ENCODE measurements at regions not wholly inside any gene's neighbourhood (a gene's known extent, or its start where the extent isn't known, plus 50 kb on each side); places are given as distances from the start of the nearest gene placed in this dataset.

GRCh38 chr6:164321297-164321696 is 906.8 kb downstream of the QKI start:
- Histone ChIP-seq H2BK120ac (ENCODE audit: low read depth, low read length) (no peak overlapping the region), H3K27ac (ENCODE audit: insufficient read depth, low read length) (no peak overlapping the region), H2BK15ac (ENCODE audit: low read depth, low read length) (no peak overlapping the region), H3K36me3 (ENCODE audit: control insufficient read depth, insufficient read depth, low read length) (no peaks in the 10 kb centered on the region), H3K79me1 (ENCODE audit: low read depth in 1 of 2, low read length in 2 of 2) (no peaks in the 10 kb centered on the region), H3K56ac (ENCODE audit: extremely low read depth, insufficient read depth, low read length) (no peak overlapping the region), H2AK5ac (ENCODE audit: low read depth, low read length) (no peak overlapping the region), H3K4me1 (ENCODE audit: control insufficient read depth, insufficient read depth, low read length) (no peaks in the 10 kb centered on the region), H3K9me3 (ENCODE audit: control insufficient read depth, insufficient read depth, low read length) (peaks cover 4% of the 10 kb centered on the region; the same call in 1 of the 2 replicates), H2AK9ac (replicated peaks; ENCODE audit: low read depth, low read length, poor library complexity) (no peak overlapping the region), H2BK5ac (ENCODE audit: low read depth, low read length, poor library complexity, severe bottlenecking) (no peak overlapping the region), H4K8ac (ENCODE audit: low read depth in 2 of 2, low read length in 2 of 2) (no peak overlapping the region), H4K91ac (ENCODE audit: insufficient read depth, low read depth, low read length) (no peak overlapping the region), H4K5ac (ENCODE audit: low read depth, low read length) (no peak overlapping the region), H4K20me1 (ENCODE audit: insufficient read depth, low read length) (no peaks in the 10 kb centered on the region), H2AFZ (replicated peaks; ENCODE audit: low read length, poor library complexity) (no peak overlapping the region), H3K9me1 (ENCODE audit: insufficient read depth, low read length) (no peaks in the 10 kb centered on the region), H3K4me3 (ENCODE audit: insufficient read depth, low read depth, low read length) (no peak overlapping the region), H3K4ac (ENCODE audit: low read depth, low read length) (no peak overlapping the region), H3K18ac (ENCODE audit: low read depth, low read length) (no peak overlapping the region), H3K23ac (ENCODE audit: low read depth, low read length) (no peak overlapping the region), H3K4me2 (ENCODE audit: low read depth, low read length) (no peak overlapping the region), H2BK20ac (ENCODE audit: low read depth, low read length) (no peak overlapping the region), H3K14ac (replicated peaks; ENCODE audit: low read depth, low read length) (no peak overlapping the region), H3K27me3 (ENCODE audit: control insufficient read depth, insufficient read depth, low read length) (no peaks in the 10 kb centered on the region), H3K9ac (ENCODE audit: low read depth, low read length) (no peak overlapping the region)
- no peak for DNase-seq
- ChIA-PET POLR2A (ENCODE audit: unreplicated experiment) (no interaction called here), CTCF (no interaction called here)
- ATAC-seq (ENCODE audit: low read depth) = no peak
- TF ChIP-seq CHD1 (IDR thresholded peaks at IDR 0.05; ENCODE audit: low read depth, low read length) (no peak), POLR2A (IDR thresholded peaks at IDR 0.05; ENCODE audit: low read depth, low read length) (no peak), BHLHE40 (IDR thresholded peaks at IDR 0.05; ENCODE audit: low read depth, low read length) (no peak), MXI1 (IDR thresholded peaks at IDR 0.05; ENCODE audit: borderline replicate concordance, low read depth, low read length) (no peak), USF2 (IDR thresholded peaks at IDR 0.05; ENCODE audit: low read depth, low read length) (no peak), RAD21 (IDR thresholded peaks at IDR 0.05; ENCODE audit: low read length) (no peak), MAZ (IDR thresholded peaks at IDR 0.05; ENCODE audit: borderline replicate concordance, low read depth, low read length) (no peak), NFE2L2 (IDR thresholded peaks at IDR 0.05; ENCODE audit: low read depth, low read length) (no peak), SMC3 (IDR thresholded peaks at IDR 0.05; ENCODE audit: low read depth, low read length) (no peak), FOS (IDR thresholded peaks at IDR 0.05; ENCODE audit: low read depth, low read length) (no peak), MAFK (IDR thresholded peaks at IDR 0.05; ENCODE audit: low read depth, low read length) (no peak), RFX5 (IDR thresholded peaks at IDR 0.05; ENCODE audit: low read depth, low read length) (no peak), CEBPB (IDR thresholded peaks at IDR 0.05; ENCODE audit: low read depth, low read length) (no peak), RCOR1 (IDR thresholded peaks at IDR 0.05; ENCODE audit: insufficient replicate concordance, low read length) (no peak)
- TF ChIP-seq, protein P1, sequence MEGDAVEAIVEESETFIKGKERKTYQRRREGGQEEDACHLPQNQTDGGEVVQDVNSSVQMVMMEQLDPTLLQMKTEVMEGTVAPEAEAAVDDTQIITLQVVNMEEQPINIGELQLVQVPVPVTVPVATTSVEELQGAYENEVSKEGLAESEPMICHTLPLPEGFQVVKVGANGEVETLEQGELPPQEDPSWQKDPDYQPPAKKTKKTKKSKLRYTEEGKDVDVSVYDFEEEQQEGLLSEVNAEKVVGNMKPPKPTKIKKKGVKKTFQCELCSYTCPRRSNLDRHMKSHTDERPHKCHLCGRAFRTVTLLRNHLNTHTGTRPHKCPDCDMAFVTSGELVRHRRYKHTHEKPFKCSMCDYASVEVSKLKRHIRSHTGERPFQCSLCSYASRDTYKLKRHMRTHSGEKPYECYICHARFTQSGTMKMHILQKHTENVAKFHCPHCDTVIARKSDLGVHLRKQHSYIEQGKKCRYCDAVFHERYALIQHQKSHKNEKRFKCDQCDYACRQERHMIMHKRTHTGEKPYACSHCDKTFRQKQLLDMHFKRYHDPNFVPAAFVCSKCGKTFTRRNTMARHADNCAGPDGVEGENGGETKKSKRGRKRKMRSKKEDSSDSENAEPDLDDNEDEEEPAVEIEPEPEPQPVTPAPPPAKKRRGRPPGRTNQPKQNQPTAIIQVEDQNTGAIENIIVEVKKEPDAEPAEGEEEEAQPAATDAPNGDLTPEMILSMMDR (conservative IDR thresholded peaks at IDR 0.05; ENCODE audit: low read depth, low read length) = no peak
- TF ChIP-seq, protein P2, sequence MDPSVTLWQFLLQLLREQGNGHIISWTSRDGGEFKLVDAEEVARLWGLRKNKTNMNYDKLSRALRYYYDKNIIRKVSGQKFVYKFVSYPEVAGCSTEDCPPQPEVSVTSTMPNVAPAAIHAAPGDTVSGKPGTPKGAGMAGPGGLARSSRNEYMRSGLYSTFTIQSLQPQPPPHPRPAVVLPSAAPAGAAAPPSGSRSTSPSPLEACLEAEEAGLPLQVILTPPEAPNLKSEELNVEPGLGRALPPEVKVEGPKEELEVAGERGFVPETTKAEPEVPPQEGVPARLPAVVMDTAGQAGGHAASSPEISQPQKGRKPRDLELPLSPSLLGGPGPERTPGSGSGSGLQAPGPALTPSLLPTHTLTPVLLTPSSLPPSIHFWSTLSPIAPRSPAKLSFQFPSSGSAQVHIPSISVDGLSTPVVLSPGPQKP (IDR thresholded peaks at IDR 0.05; ENCODE audit: borderline replicate concordance, low read depth, low read length) = no peak
- BruUV-seq (replicated peaks) = no TSS peak
- dilution Hi-C loops (cut with HindIII; ENCODE audit: low sequenced_read_pairs, unreplicated experiment) (no loop called here), intact Hi-C loops (cut with micrococcal nuclease) (no loop called here), in situ Hi-C loops (cut with MboI; ENCODE audit: low sequenced_read_pairs) (no loop called here)
- no CpG with 5 or more reads among the region's 4 CpGs for WGBS, 2 experiments (ENCODE audit: extremely low coverage in 2 of 2, insufficient read length in 1 of 2)

All from IMR-90 (cell line).